SK-N-MC (cell line): ENCODE measurements at regions not wholly inside any gene's neighbourhood (a gene's known extent, or its start where the extent isn't known, plus 50 kb on each side); places are given as distances from the start of the nearest gene placed in this dataset.

Experiments
- EZH2 ChIP-seq: fragments of 200-600 bp; sonication (generic); IDR thresholded peaks from one replicate; pipeline ENCODE4 v1.6.1; 2017; ENCODE audit warnings: antibody characterized with exemption
- POLR2AphosphoS5 ChIP-seq: IDR thresholded peaks from 2 replicates; pipeline ENCODE4 v1.6.1; 2012; ENCODE audit warnings: mild to moderate bottlenecking, low read depth, low read length, borderline replicate concordance

- TF ChIP-seq POLR2AphosphoS5, result no peak
- no peak for TF ChIP-seq EZH2
Observed at GRCh38 chr5:160169326-160169725, 50.1 kb upstream of the PWWP2A start.
